ENCODE measurements at regions not wholly inside any gene's neighbourhood (a gene's known extent, or its start where the extent isn't known, plus 50 kb on each side); places are given as distances from the start of the nearest gene placed in this dataset.

GRCh38 chr11:80842246-80842645 is 1401.4 kb upstream of the TENM4 start:
- no peaks in the 10 kb centered on the region for H3K27me3 Mint-ChIP-seq (ENCODE audit: insufficient read depth)

DNA sequence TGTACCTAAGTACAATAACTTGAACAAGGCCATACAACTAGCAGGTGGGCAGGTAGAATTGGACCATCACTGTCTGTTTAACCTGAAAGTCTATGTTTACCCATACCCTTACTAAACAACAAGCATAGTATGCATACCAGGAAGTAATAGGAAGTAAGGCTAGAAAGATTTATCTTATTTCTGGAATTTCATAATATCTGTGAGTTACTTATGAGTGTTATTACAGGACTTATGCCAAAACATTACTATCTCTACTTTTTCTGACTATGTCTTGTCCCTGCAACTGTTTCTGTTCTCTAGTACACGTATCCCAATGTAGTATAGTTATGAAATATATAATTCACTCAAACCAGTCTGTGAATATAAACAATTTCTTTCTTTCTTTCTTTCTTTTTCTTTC is 1400.8 kb upstream of the TENM4 start:
- H3K4me3 Mint-ChIP-seq = no peak overlapping the region
- no peak for TF ChIP-seq CTCF (conservative IDR thresholded peaks at IDR 0.05)
- H3K36me3 ChIP-seq (ENCODE audit: control insufficient read depth, insufficient read depth, low read length) = no peaks in the 10 kb centered on the region
- no peak overlapping the region for H3K9ac ChIP-seq (ENCODE audit: extremely low read depth, low read length, poor library complexity, severe bottlenecking)
- H3K27ac Mint-ChIP-seq = no peak overlapping the region
- no peak overlapping the region for H3K27ac ChIP-seq (ENCODE audit: low read depth, low read length)
- H3K27me3 Mint-ChIP-seq (ENCODE audit: insufficient read depth) = no peaks in the 10 kb centered on the region
- no peak for DNase-seq
- no peaks in the 10 kb centered on the region for H3K9me3 ChIP-seq (ENCODE audit: control insufficient read depth, low read length)
- no peaks in the 10 kb centered on the region for H3K4me1 ChIP-seq (ENCODE audit: control insufficient read depth, insufficient read depth, low read length)
- no peak overlapping the region for H3K4me3 ChIP-seq (ENCODE audit: low read length)
- H3K27me3 ChIP-seq (ENCODE audit: control insufficient read depth, insufficient read depth, low read length, poor library complexity, severe bottlenecking) = no peaks in the 10 kb centered on the region
- H3K9me3 Mint-ChIP-seq = no peaks in the 10 kb centered on the region
- WGBS, 2 experiments (ENCODE audit: insufficient coverage in 1 of 2, insufficient read length in 1 of 2) = no CpG with 5 or more reads among the region's 1 CpG
- no peaks in the 10 kb centered on the region for H3K36me3 Mint-ChIP-seq (ENCODE audit: low read depth)
- peaks cover 11% of the 10 kb centered on the region for H3K4me1 Mint-ChIP-seq

More at GRCh38 chr11:80842246-80842645, 1401.4 kb upstream of the TENM4 start:
- Histone ChIP-seq H3K36me3 (ENCODE audit: control insufficient read depth, insufficient read depth, low read length) (no peaks in the 10 kb centered on the region), H3K27me3 (ENCODE audit: control insufficient read depth, insufficient read depth, low read length, poor library complexity, severe bottlenecking) (no peaks in the 10 kb centered on the region), H3K27ac (ENCODE audit: low read depth, low read length) (no peak overlapping the region), H3K9ac (ENCODE audit: extremely low read depth, low read length, poor library complexity, severe bottlenecking) (no peak overlapping the region), H3K4me3 (ENCODE audit: low read length) (no peak overlapping the region), H3K4me1 (ENCODE audit: control insufficient read depth, insufficient read depth, low read length) (no peaks in the 10 kb centered on the region), H3K9me3 (ENCODE audit: control insufficient read depth, low read length) (no peaks in the 10 kb centered on the region)
- Mint-ChIP-seq H3K36me3 (ENCODE audit: low read depth) (no peaks in the 10 kb centered on the region), H3K4me3 (no peak overlapping the region), H3K9me3 (no peaks in the 10 kb centered on the region), H3K4me1 (peaks cover 14% of the 10 kb centered on the region), H3K27ac (no peak overlapping the region)
- DNase-seq = no peak
- no peak for TF ChIP-seq CTCF (conservative IDR thresholded peaks at IDR 0.05)

DNA sequence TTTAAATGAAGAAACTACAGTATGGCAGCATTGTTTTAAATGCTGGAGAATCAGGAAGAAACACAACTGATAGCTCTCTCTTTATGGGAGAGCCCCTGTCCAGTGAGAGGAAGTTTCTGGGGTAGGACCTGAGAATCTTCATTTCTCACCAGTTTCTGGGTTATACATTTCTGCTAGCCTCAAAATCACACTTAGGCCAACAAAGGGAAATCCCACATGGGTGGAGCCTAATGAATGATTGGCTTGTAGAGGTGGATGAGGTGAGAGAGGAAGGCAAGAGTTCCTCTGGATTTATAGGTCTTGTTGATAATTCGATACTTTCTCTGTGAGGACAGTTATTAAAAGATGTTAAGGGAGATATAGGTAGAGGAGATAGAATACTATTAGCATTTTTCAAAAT is 1397.3 kb upstream of the TENM4 start:
- no peak overlapping the region for H3K27ac ChIP-seq (ENCODE audit: low read depth, low read length)
- WGBS, 2 experiments (ENCODE audit: insufficient coverage in 1 of 2, insufficient read length in 1 of 2) = 96 to 100% methylated on average over 1 of the region's 1 CpG
- no peak overlapping the region for H3K9ac ChIP-seq (ENCODE audit: extremely low read depth, low read length, poor library complexity, severe bottlenecking)
- H3K4me1 ChIP-seq (ENCODE audit: control insufficient read depth, insufficient read depth, low read length) = no peaks in the 10 kb centered on the region
- Mint-ChIP-seq H3K36me3 (ENCODE audit: low read depth) (no peaks in the 10 kb centered on the region), H3K4me1 (no peaks in the 10 kb centered on the region), H3K9me3 (no peaks in the 10 kb centered on the region), H3K27ac (no peak overlapping the region), H3K4me3 (no peak overlapping the region), H3K27me3 (ENCODE audit: insufficient read depth) (no peaks in the 10 kb centered on the region)
- no peaks in the 10 kb centered on the region for H3K27me3 ChIP-seq (ENCODE audit: control insufficient read depth, insufficient read depth, low read length, poor library complexity, severe bottlenecking)
- no peak overlapping the region for H3K4me3 ChIP-seq (ENCODE audit: low read length)
- no peak for TF ChIP-seq CTCF (conservative IDR thresholded peaks at IDR 0.05)
- no peak for DNase-seq
- no peaks in the 10 kb centered on the region for H3K36me3 ChIP-seq (ENCODE audit: control insufficient read depth, insufficient read depth, low read length)
- no peaks in the 10 kb centered on the region for H3K9me3 ChIP-seq (ENCODE audit: control insufficient read depth, low read length)

Measured in endodermal cell (in vitro differentiated cells).